GM18868 (cell line): ENCODE measurements at regions not wholly inside any gene's neighbourhood (a gene's known extent, or its start where the extent isn't known, plus 50 kb on each side); places are given as distances from the start of the nearest gene placed in this dataset.

Source experiments
- ATAC-seq: cut with Tn5 transposase; IDR thresholded peaks from one replicate; pipeline ENCODE4 v1.9.1; 2021; ENCODE audit warnings: mild to moderate bottlenecking, moderate library complexity; ENCODE audit not compliant: unreplicated experiment

DNA sequence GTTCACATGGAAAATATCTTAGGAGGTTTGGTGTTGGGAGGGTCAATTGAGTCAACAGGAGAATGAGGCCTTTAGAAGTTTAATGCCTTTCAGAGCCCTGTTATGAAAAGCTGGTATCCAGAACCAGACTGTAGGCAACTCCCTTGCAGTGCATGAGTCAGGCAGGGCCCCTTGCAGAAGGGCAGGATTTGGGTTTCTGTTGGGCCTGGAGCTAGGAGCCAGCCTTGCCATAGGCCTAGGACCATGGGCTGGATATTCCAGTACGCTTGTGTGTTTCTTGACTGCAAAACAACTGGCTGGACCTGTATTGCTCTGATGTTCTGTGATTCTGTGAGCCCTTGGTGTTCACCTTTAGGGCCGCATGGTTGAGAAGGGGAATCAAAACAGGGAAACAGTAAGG lies 121.8 kb upstream of the ADRA1D start:
- ATAC-seq: no peak

DNA sequence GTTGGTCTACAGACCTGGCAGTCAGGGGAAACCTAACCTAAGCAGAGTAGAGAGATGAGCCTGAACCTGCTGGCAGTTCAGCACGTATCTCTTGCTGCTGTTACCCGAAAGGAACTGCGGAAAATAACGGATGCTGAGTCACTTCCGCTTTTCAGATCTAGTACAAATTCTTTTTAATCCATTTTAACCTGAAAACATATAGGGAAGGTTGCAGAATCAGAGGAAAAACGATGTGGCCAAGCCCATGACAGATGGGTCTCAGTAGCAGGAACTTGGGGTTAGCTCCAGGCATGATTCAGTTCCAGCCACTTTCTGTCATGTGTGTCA lies 120.7 kb upstream of the ADRA1D start:
- no peak for ATAC-seq

DNA sequence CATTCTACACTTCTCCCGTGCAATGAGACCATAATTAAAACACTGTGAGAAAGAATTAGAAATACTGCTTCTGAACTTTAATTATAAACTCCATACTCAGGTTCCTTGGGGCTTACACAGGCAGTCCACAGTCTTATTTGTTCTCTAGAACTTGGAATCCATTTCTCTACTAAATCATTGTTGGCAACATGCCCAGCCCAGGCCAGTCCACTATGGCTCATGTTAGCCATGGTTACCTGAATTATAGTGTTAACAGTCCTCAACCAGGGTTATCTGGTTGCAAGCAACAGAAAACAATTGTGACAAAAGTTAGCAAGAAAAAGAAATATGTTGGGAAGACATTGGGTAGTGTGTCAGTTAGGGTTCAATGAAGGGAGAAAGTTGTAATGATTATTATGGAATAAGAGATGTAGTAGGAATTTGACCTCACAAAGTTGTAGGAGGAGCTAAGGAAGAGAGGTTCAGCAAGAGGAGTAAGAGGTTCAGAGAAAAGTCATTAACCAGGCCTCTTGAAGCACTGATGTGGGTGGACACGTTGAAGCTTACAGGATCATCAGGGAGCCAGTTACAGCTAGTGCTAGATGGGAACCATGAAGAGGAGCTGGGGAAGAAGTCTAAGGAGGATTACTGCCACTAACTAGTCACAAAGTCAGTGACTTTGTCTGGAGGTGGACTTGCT lies 120.2 kb upstream of the ADRA1D start:
- no peak for ATAC-seq

DNA sequence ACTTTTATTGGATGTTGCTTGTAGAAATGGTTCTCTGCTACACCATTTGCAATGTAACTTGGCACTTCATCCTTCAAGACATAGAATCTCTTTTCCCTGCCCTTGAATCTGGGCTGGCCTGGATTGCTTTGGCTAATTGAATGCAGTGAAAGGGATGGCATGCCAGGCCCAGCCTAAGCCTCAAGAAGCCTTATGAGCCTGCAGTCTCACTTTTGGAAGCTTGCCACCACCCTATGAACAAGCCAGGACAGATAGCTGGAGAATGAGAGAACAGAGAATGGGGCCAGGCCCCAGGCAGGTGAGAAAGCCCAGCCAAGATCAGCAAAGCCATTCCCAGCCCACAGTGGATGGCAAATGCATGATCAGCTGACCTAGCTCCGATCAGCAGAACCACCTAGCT lies 117.0 kb upstream of the ADRA1D start:
- no peak for ATAC-seq

DNA sequence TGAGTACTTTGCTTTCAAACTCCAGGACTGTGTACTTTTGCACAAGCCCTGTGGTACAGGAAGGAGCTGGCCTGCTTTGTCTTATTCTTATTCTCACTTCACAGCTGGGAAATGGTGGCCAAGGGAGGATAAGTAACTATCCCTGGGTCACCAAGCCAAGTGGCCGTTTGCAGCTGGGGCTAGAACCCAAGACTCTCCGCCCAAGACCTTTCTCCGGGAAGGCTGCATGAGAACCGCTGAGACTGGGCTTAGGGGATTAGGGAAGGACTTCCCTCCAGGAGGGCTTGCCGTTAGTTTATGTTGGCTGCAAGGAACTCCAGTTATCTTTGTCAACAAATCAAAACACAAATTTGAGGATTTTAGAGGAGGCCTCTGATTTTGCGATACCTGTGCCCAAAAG lies 109.5 kb upstream of the ADRA1D start:
- ATAC-seq: no peak

DNA sequence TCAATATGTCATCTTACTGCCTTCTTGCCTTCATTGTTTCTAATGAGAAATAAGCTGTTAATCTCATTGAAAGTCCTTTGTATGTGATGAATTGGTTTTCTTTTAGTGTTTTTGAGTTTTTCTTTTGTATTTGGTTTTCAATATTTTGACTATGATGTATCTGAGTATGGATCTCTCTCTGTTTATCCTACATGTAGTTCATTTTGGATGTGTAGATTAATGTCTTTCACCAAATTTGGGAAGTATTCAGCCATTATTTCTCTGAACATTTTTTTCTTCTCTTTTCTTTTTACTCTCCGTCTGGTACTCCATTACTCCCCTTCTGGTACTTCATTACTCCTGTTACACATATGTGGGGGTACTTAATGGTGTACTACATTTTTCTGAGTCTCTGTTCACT lies 103.3 kb upstream of the ADRA1D start:
- ATAC-seq: no peak

DNA sequence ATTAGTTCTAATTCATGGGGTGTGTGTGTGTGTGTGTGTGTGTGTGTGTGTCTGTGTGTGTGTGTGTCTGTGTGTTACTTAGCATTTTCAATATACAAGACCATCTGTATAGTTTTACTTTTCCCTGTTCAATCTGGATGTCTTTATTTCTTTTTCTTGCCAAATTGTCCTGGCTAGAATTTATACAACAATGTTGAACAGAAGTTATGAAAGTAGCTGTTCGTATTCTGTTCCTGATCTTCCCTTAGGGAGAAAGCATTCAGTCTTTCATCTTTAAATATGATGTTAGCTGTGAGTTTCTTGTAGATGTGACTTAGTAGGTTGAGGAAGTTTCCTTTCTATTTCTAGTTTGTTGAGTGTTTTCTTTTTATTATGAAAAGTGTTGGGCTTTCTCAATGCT lies 101.0 kb upstream of the ADRA1D start:
- ATAC-seq: no peak

DNA sequence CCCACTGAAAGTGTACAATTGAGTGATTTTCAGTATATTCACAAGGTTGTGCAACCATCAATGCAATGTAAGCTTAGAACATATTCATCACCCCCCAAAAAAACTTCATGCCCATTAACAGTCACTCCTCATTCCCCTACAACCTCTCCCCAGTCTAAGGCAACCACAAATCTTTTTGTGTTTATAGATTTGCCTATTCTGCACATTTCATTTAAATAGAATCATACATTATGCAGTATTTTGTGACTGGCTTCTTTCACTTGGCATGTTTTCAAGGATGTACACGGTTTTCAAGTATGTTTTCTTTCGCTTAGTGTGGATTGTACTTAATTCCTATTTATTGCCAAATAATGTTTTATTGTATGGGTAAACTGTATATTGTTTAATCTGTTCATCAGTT lies 95.6 kb upstream of the ADRA1D start:
- no peak for ATAC-seq

DNA sequence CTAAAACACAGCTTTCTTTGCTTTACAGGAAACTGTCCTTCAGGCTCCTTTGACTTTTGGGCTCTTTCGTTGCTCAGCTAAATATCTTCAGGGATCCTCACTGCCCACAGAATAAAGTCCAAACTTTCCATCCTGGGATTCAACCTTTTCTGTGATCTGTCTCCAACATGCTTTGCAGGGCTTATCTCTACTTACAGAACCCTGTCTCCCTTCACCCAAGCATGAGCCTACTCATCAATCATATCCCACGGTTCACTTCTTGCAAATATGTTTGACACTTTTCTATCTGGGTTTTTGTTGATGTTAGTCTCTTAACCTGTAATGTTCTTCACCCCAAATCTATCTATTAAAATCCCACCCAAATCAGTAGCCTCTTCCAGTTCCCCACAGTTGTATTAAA lies 93.5 kb upstream of the ADRA1D start:
- no peak for ATAC-seq

DNA sequence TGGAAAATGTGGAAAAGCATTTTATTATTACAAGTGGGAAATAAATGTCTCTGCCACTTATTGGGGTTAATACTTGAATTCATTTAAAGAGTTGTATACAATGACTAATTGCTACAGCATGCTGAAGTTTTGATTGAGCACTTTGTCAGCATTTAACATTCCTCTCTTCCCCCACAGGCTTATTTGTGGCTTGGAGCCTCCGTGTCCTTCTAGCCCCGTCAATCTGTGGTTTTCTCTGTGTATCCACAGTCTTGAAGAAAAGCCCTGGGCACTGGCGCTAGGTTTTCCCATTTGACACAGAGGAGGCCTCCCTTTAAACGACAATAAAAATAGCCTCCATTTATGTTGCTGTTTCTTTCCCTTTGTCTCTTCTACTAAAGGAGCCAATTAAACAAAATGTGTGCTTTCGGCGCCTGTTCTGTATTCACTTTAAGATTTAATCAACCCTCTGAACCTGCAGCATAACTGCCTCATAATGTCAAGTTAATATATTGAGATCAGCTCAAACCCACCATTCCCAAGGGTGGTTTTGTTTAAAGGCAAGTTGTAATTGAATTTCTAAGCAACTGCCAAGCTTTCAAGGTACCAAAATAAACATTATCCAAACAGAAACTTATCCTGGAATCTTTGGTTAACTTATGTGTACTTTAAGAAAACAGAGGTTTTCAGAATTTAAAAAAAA lies 92.9 kb upstream of the ADRA1D start:
- ATAC-seq: no peak

DNA sequence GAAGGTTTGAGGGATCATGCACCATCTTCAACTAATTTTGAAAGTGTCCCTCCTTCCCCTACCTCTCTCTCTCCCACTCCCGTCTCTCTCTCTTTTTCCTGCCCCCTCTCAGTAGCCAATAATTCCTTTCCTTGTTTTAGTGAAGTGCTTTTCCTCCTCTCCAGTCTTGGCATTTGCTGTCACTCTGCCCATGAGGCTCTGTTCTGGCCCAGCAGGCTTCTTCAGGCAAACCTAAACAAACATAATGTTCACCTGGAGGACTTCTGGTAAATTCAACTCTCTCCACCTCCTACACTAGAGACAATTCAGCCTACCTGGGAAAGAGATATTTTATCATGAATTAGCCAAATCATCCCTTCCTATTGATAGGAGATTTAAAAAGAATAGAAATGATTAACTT lies 86.6 kb upstream of the ADRA1D start:
- no peak for ATAC-seq

DNA sequence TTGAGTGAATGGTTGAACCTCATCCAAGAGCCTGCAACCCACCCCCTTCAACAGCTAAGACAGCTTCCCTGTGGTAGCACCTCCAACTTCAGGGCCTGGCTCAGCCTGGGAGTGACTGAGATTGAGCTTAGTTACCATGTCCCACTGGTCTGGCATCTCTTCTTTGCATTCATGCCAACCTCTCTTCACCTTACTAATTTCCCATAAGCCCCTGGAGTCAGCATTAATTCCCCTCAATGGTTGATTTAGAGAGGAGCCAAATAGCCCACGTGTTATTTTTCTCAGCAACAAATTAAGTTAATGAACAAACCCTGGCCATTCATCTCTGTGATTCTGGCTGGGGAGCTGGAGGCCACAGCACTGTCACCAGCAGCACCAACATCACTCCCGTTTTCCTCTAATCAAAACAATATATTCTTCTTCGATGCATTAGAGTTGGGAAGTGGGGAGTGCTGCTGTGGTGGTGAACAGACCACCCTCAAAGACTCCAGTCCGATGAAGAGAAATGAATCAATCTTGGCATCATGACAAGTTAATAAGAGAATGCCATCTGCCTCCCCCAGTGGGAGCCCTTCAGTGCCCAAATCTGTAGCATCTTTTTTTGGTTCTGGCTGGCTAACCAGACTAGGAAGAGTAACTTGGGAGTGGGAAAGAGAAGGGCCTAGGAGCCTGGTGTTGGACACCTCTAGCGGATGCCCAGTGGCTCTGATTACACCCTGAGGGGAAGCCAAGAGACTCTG lies 83.2 kb upstream of the ADRA1D start:
- ATAC-seq: no peak

DNA sequence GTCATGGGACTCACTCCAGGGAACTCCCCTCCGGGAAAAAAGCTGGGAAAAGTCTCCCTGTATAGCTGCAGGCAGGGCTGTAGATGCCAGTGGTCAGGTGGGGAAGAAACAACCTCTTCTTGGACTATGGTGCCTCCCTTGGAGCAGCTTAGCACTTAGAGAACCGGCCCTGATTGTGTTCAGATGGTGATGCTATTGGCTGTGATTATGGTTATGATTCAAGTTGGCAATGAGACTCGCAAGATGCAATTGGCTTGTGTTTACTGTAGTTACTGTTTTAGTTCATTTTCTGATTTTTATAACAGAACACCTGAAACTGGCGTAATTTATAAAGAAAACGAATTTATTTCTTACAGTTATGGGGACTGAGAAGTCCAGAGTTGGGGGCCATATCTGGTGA lies 80.9 kb upstream of the ADRA1D start:
- ATAC-seq: no peak

DNA sequence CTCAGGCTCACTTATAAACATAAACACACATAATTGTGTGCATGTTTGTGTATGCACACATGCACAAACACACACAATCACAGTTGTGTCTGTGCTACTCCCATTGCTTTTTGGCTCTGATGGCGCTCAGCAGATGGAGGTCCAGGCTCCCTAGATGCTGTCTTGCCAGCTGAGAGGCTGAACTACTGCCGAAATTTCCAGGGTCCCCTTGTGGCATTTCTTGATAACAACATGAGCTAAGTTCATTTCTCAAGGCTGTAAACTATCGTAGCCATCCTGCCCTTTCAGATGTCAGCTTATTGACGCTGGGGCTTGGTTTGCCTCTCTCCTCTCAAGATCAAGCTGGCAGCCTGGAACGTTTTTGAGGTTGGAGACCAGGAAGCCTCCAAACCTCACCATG lies 80.1 kb upstream of the ADRA1D start:
- no peak for ATAC-seq

DNA sequence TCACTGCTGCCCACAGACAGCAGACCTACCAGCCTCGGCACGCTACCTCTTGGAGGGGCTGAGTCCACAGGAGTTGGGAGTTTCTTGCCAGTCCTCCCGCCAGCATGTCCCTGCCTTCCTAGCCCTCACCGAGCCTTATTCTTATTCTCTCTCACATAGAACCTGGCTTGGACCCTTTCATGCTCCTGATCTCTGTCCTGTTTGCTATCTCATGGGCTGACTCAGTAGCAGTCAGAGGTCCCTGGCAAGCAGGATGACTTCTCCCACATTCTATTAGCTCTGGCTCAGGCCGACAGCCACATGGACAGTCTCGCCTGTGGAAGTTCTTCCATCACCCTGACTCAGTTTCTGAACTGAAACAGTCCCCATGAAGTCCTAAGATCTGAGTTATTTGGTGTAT lies 79.5 kb upstream of the ADRA1D start:
- ATAC-seq: no peak

DNA sequence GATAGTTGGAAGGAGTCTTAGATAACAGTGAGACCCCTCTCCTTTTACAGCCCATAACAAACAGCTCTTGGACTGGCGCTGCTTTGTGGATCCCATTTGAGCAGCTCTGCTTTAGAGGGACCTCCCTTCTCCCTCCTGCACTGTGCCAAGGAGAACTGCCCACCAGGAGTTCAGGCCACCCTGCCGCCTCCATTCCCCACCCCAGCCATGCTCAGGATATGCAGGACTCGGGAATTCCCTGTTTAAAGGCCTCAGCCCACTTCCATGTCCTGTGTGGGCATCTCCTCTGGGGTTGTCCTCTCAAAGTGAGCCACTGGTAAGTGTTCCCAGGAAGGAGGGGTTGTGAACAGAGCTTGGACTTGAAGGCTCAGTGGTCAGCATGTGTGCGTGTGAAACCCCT lies 78.9 kb upstream of the ADRA1D start:
- no peak for ATAC-seq

DNA sequence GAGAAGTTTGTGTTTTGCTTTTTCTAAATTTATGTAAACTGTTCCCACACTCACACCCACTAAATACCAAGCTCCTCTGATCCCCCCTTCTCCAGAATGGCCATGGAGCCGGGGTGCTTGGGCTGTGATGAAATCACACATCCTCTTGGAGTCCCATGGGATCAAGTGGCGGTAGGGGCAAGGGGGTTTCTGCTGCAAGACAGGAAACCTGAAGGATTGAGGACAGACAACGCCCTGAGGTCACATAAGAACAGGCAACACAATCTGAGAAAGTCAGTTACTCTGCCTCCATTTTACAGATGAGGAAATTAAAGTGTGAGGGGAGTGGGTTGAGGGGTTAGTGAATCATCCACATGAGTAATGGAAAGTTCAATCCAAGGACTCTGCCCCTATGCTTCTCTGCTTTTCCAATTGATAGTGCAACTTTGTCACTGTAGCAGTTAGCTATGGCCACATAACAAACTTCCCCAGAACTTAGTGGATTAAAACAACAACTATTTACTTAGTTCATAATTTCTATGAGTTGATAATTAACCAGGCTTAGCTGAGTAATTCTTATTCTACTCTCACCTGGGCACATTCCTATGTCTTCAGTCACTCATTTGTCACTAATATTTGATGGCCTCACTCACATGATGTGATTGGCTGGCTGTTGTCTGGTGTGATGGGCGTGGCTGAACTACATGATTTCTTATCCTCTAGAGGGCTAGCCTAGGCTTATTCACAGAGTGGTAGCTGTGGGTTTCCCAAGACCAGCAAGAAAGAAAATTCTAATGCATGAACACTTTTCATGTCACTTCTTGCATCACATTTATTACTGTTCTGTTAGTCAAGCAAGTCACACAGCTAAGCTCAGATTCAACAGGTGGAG lies 77.3 kb upstream of the ADRA1D start:
- ATAC-seq: no peak

DNA sequence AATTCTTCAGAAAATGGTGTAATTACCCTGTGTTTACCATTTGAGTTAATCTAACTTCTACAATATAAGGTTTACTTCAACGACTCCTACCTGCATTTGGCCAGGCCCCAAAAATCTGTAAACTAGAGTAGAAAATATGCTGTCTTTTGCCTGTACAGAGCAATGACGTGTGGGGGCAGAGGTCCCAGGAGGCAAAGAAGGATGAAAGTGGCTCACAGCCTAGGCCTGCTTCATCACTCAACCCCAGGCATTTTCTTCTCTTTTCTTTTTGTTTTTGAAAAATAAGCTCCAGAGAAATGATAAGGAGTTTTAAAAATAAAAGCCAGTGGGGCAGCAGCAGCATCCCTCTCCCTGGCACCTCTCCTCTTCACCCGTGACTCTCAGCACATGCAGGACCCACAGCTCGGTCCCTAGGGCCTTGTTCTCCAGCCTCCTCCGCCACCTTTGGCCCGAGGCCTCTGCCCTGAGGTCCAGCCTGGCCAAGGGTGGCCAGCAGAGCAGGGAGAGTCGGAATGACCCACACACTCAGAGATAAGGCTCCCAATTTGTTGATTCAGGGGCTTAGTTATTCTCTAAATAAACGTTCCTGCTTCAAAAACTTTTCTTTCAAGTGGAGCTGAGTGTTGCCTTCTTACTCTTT lies 76.6 kb upstream of the ADRA1D start:
- no peak for ATAC-seq

DNA sequence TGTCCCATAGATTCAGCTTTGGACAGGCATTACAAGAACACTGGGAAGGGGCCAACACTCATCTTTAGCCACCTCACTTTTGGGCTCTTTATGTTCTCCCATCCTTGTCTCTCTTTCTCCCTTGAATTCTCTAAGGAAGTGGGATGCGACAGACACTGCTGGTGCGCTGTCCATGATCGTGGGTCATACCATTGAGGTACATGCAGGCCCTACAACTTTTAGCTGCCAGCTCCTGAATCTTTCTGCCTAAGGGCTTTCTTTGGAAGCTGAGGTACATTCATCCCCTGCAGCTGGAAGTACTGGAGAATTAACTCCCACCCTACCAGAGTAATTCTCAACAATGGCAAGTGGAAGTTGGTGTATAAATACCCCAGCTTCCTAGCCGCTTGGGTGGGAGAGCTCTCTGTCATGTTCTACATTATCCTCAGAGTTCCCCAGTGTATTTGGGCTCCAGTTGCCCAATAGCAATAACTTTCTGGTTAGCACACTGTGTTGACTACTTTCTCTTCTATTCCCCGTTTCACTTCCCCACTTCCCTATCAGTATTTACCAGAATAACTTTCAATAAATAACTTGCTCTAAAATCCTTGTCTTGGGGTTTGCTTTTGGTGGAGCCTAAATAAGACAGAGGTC lies 75.6 kb upstream of the ADRA1D start:
- no peak for ATAC-seq

DNA sequence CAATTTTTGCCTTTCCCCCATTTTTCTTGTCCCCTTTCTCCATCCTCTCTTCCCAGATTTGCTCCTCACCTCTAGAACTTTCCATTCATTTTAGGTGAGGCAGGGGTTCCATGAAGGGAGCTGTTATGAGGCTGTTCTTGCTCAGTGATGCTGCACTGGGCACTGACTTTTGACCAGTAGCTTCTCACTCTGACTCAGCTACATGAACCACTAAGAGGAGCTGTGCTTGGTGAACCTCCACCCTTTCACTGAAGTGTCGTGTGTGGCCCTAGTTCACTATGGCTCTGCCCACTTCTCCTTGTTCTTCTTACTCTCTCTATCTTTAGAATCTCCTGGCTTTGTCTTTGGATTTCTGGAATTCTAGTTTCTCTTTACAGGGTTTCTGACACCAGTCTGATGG lies 73.4 kb upstream of the ADRA1D start:
- no peak for ATAC-seq

DNA sequence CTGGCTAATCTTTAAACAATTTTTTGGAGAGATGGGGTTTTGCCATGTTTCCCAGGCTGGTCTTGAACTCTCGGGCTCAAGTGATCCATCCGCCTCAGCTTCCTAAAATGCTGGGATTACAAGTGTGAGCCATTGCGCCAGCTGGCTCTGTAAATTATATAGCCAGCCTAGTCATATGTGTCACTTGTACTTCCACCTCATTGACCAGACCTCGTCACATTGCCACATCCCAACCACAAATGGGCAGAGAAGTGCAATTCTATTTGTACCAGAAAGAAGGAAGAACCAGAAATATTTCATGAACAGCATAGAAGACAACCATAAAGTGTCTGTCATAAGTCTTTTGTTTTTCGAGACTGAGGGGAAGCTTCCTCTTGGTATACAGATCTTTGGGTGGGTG lies 71.2 kb upstream of the ADRA1D start:
- ATAC-seq: no peak
